ENCODE measurements at regions not wholly inside any gene's neighbourhood (a gene's known extent, or its start where the extent isn't known, plus 50 kb on each side); places are given as distances from the start of the nearest gene placed in this dataset.
"Not testable (repeated sequence)": the region's sequence is repeated elsewhere in the genome, so short reads cannot be mapped to it uniquely, and the experiment has no call there.

DNA sequence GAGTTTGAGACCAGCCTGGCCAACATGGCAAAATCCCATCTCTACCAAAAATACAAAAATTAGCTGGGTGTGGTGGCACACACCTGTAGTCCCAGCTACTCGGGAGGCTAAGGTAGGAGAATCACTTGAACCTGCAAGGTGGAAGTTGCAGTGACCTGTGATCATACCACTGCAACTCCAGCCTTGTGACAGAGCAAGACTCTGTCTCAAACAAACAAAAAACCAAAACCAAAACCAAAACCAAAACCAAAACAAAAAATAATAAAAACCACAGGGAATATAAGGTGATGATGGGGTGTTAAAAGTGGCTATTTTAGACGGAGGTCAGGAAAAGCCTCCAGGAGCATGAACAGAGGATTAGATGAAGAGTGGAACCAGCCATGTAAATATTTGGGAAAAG is 96.3 kb upstream of the ARRDC3 start:
- H3K36me3 ChIP-seq (ENCODE audit: control insufficient read depth, insufficient read depth, low read length); H3K4me1 ChIP-seq (ENCODE audit: control insufficient read depth, insufficient read depth, low read length); H3K4me3 ChIP-seq (ENCODE audit: low read depth, low read length); H3K9ac ChIP-seq (ENCODE audit: low read depth, low read length); H3K9me3 ChIP-seq (ENCODE audit: control insufficient read depth, insufficient read depth, low read length); H3K27ac ChIP-seq (ENCODE audit: low read depth, low read length); H3K27me3 ChIP-seq (ENCODE audit: control insufficient read depth, insufficient read depth, low read length): not testable (repeated sequence)

- H3K9me3 ChIP-seq (ENCODE audit: control insufficient read depth, insufficient read depth, low read length), result no peaks in the 10 kb centered on the region
- no peaks in the 10 kb centered on the region for H3K27me3 ChIP-seq (ENCODE audit: control insufficient read depth, insufficient read depth, low read length)
- H3K4me3 ChIP-seq (ENCODE audit: low read depth, low read length), result no peak overlapping the region
- no peaks in the 10 kb centered on the region for H3K36me3 ChIP-seq (ENCODE audit: control insufficient read depth, insufficient read depth, low read length)
- H3K9ac ChIP-seq (ENCODE audit: low read depth, low read length), result no peak overlapping the region
- H3K4me1 ChIP-seq (ENCODE audit: control insufficient read depth, insufficient read depth, low read length), result no peaks in the 10 kb centered on the region
- H3K27ac ChIP-seq (ENCODE audit: low read depth, low read length), result no peak overlapping the region
Observed at GRCh38 chr5:91478096-91478495, 95.0 kb upstream of the ARRDC3 start.

- no peak overlapping the region for H3K27ac ChIP-seq (ENCODE audit: low read depth, low read length)
- no peaks in the 10 kb centered on the region for H3K27me3 ChIP-seq (ENCODE audit: control insufficient read depth, insufficient read depth, low read length)
- no peak overlapping the region for H3K4me3 ChIP-seq (ENCODE audit: low read depth, low read length)
- no peak overlapping the region for H3K9ac ChIP-seq (ENCODE audit: low read depth, low read length)
- no peaks in the 10 kb centered on the region for H3K36me3 ChIP-seq (ENCODE audit: control insufficient read depth, insufficient read depth, low read length)
- H3K4me1 ChIP-seq (ENCODE audit: control insufficient read depth, insufficient read depth, low read length), result no peaks in the 10 kb centered on the region
- H3K9me3 ChIP-seq (ENCODE audit: control insufficient read depth, insufficient read depth, low read length), result no peaks in the 10 kb centered on the region
Observed at GRCh38 chr5:91477408-91477807, 94.3 kb upstream of the ARRDC3 start.

- Histone ChIP-seq H3K9me3 (ENCODE audit: control insufficient read depth, insufficient read depth, low read length) (no peaks in the 10 kb centered on the region), H3K27ac (ENCODE audit: low read depth, low read length) (no peak overlapping the region), H3K9ac (ENCODE audit: low read depth, low read length) (no peak overlapping the region), H3K36me3 (ENCODE audit: control insufficient read depth, insufficient read depth, low read length) (no peaks in the 10 kb centered on the region), H3K27me3 (ENCODE audit: control insufficient read depth, insufficient read depth, low read length) (no peaks in the 10 kb centered on the region), H3K4me1 (ENCODE audit: control insufficient read depth, insufficient read depth, low read length) (no peaks in the 10 kb centered on the region), H3K4me3 (ENCODE audit: low read depth, low read length) (no peak overlapping the region)
Observed at GRCh38 chr5:91474201-91474600, 91.1 kb upstream of the ARRDC3 start.

DNA sequence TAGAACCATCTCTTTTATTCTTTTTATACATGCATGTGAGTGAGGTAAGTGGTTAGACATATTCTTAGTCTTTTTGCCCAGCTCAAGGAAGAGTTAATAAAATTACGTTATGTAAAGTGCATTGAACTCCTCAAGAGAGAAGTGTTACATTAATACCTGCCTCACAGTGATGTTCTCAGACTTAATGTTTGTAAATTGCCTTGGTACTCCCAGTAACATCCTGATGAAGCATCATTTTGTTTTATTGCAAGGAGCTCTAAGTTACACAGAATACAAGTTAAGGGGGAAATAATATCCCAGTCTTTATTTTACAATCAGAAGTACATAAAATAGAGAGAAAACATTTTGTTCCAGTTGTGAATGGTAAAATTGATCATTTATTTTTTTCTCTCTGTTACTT is 89.5 kb upstream of the ARRDC3 start:
- Histone ChIP-seq H3K27me3 (ENCODE audit: control insufficient read depth, insufficient read depth, low read length) (no peaks in the 10 kb centered on the region), H3K9ac (ENCODE audit: low read depth, low read length) (no peak overlapping the region), H3K36me3 (ENCODE audit: control insufficient read depth, insufficient read depth, low read length) (no peaks in the 10 kb centered on the region), H3K9me3 (ENCODE audit: control insufficient read depth, insufficient read depth, low read length) (no peaks in the 10 kb centered on the region), H3K4me3 (ENCODE audit: low read depth, low read length) (no peak overlapping the region), H3K27ac (ENCODE audit: low read depth, low read length) (no peak overlapping the region), H3K4me1 (ENCODE audit: control insufficient read depth, insufficient read depth, low read length) (no peaks in the 10 kb centered on the region)

GRCh38 chr5:91469517-91470165 is 86.5 kb upstream of the ARRDC3 start:
- no peaks in the 10 kb centered on the region for H3K4me1 ChIP-seq (ENCODE audit: control insufficient read depth, insufficient read depth, low read length)
- H3K4me3 ChIP-seq (ENCODE audit: low read depth, low read length), result no peak overlapping the region
- no peak overlapping the region for H3K27ac ChIP-seq (ENCODE audit: low read depth, low read length)
- H3K9me3 ChIP-seq (ENCODE audit: control insufficient read depth, insufficient read depth, low read length), result no peaks in the 10 kb centered on the region
- H3K9ac ChIP-seq (ENCODE audit: low read depth, low read length), result no peak overlapping the region
- H3K36me3 ChIP-seq (ENCODE audit: control insufficient read depth, insufficient read depth, low read length), result no peaks in the 10 kb centered on the region
- no peaks in the 10 kb centered on the region for H3K27me3 ChIP-seq (ENCODE audit: control insufficient read depth, insufficient read depth, low read length)

DNA sequence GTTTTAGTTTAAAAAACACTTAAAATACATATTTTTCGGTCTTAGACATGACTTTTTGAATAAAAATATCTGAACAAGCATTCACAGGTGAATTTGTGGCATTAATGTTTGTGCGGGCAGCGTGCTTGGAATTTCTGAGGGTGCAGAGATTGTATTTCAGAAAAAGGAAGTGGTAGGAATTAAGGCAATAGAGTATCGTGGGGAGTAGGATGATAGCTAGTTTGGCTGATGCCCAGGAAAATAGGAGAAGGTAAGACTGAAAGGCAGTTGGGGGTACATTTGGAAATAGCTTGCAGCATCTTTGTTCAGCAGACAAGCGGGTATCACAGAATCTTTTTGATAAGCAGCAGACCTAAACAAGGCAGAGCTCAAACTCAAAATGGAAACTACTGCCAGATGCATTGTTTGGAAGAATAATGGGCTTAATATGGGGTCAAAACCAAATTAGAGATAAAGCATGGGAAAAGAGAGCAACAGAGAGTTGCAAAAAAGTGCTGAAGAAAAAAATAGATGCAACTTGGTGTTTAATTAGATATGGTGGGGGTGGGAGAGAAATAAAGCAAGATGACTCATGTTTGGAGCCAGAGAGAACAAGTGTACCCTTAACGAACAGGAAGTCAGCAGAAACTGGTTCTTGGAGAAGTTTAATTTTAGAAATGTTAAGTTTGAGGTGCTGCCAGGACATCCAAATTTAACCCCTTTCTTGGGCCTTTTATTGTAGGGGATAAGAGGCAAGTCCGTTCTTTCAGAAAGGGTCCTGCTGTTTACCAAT is 85.7 kb upstream of the ARRDC3 start:
- Histone ChIP-seq H3K9ac (ENCODE audit: low read depth, low read length) (no peak overlapping the region), H3K9me3 (ENCODE audit: control insufficient read depth, insufficient read depth, low read length) (no peaks in the 10 kb centered on the region), H3K4me1 (ENCODE audit: control insufficient read depth, insufficient read depth, low read length) (no peaks in the 10 kb centered on the region), H3K4me3 (ENCODE audit: low read depth, low read length) (no peak overlapping the region), H3K27me3 (ENCODE audit: control insufficient read depth, insufficient read depth, low read length) (no peaks in the 10 kb centered on the region), H3K27ac (ENCODE audit: low read depth, low read length) (no peak overlapping the region), H3K36me3 (ENCODE audit: control insufficient read depth, insufficient read depth, low read length) (no peaks in the 10 kb centered on the region)

GRCh38 chr5:91464886-91465646 is 81.9 kb upstream of the ARRDC3 start:
- H3K4me1 ChIP-seq (ENCODE audit: control insufficient read depth, insufficient read depth, low read length), result no peaks in the 10 kb centered on the region
- H3K9ac ChIP-seq (ENCODE audit: low read depth, low read length), result no peak overlapping the region
- no peaks in the 10 kb centered on the region for H3K36me3 ChIP-seq (ENCODE audit: control insufficient read depth, insufficient read depth, low read length)
- H3K9me3 ChIP-seq (ENCODE audit: control insufficient read depth, insufficient read depth, low read length), result no peaks in the 10 kb centered on the region
- no peaks in the 10 kb centered on the region for H3K27me3 ChIP-seq (ENCODE audit: control insufficient read depth, insufficient read depth, low read length)
- no peak overlapping the region for H3K4me3 ChIP-seq (ENCODE audit: low read depth, low read length)
- H3K27ac ChIP-seq (ENCODE audit: low read depth, low read length), result no peak overlapping the region

GRCh38 chr5:91457681-91458058 is 74.6 kb upstream of the ARRDC3 start:
- Histone ChIP-seq H3K4me1 (ENCODE audit: control insufficient read depth, insufficient read depth, low read length) (peaks cover 26% of the 10 kb centered on the region), H3K27me3 (ENCODE audit: control insufficient read depth, insufficient read depth, low read length) (no peaks in the 10 kb centered on the region), H3K9ac (ENCODE audit: low read depth, low read length) (no peak overlapping the region), H3K9me3 (ENCODE audit: control insufficient read depth, insufficient read depth, low read length) (no peaks in the 10 kb centered on the region), H3K4me3 (ENCODE audit: low read depth, low read length) (no peak overlapping the region), H3K36me3 (ENCODE audit: control insufficient read depth, insufficient read depth, low read length) (no peaks in the 10 kb centered on the region), H3K27ac (ENCODE audit: low read depth, low read length) (peak overlapping the region; percentile 71)

- H3K36me3 ChIP-seq (ENCODE audit: control insufficient read depth, insufficient read depth, low read length), result no peaks in the 10 kb centered on the region
- peaks cover 26% of the 10 kb centered on the region for H3K4me1 ChIP-seq (ENCODE audit: control insufficient read depth, insufficient read depth, low read length)
- peak overlapping the region; percentile 71 for H3K27ac ChIP-seq (ENCODE audit: low read depth, low read length)
- peak overlapping the region; percentile 1; the same call in 1 of the 2 replicates for H3K4me3 ChIP-seq (ENCODE audit: low read depth, low read length)
- no peaks in the 10 kb centered on the region for H3K9me3 ChIP-seq (ENCODE audit: control insufficient read depth, insufficient read depth, low read length)
- no peaks in the 10 kb centered on the region for H3K27me3 ChIP-seq (ENCODE audit: control insufficient read depth, insufficient read depth, low read length)
- H3K9ac ChIP-seq (ENCODE audit: low read depth, low read length), result no peak overlapping the region
Observed at GRCh38 chr5:91456928-91457680, 74.0 kb upstream of the ARRDC3 start.

All from HUES48 (cell line).